ENCODE measurements at regions not wholly inside any gene's neighbourhood (a gene's known extent, or its start where the extent isn't known, plus 50 kb on each side); places are given as distances from the start of the nearest gene placed in this dataset.
"Not testable (repeated sequence)": the region's sequence is repeated elsewhere in the genome, so short reads cannot be mapped to it uniquely, and the experiment has no call there.

DNA sequence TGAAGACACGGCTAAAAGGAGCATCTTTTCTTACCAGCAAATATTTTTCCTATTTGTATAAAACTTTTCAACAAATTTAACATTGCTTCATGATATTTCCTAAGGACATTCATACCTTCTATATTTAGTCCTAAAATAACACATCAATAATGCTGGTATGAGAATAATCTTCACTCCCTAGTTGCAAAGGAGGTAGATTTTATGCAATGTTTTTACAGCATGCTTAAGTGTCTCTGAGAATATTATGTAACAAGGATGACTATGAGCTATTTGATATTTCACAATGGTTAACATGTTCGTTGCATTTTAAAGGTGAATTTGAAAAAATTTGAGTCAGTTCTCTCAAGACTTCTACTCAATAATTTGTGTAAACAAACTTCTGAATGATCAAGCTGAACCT, 506.7 kb downstream of the NUP35 start:
- no peak for DNase-seq (ENCODE audit: low spot score)

DNA sequence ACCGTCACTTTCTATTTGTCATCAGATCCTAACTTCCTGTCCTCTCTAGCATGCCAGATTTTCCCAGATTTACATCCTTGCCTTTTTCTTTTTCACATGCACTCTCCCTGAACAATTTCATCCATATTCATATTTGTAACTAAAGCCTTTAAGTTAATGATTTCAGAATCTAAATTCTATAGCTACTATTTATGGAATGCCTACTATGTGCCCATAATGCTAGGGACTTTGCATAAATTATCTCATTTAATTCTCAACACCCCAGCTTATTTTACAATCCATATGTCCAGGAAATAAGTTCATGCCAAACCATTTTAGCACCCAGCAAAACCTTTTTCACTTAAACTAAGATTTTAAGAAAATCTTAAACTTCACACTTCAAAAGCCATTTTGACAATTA, 531.9 kb downstream of the NUP35 start:
- no peak for DNase-seq (ENCODE audit: low spot score)

DNA sequence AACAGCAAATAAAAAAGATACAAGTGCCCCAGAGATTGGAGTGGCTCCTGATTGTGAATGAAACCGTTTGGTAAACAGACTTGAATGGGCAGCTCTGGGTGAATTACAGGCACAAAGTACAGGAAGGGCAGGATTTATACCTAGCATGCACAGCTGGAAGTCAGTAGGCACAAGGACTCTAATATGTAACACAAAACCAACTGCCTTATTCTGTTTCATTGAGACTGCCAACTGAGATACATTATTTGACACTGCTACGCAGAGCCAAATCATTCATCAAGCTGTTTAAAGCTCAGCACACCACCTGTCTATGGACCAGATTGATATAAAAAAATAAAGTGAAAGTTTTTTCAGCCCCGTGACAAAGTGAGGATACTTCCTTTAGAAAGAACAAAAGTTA, 541.2 kb downstream of the NUP35 start:
- peak; percentile 2 for DNase-seq (ENCODE audit: low spot score)

DNA sequence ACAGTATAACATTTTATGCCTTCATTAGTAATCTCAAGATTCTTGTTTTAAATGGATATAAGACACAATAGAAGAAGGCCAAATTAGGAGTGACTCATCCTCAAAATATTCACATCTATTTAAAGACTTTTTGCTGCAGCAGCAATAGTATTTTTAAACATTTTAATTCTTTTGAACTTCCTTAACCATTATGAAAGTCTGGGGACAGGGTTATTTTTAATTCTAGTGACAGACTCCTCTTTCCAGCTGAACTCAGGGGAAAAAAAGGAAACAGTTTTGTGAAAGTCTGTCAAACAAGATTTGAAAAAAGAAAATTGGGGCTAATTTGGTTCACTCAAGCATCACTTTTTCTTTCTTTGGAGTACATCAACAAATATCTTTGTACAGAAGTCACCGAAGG, 541.8 kb downstream of the NUP35 start:
- peak; percentile 64 for DNase-seq (ENCODE audit: low spot score)

DNA sequence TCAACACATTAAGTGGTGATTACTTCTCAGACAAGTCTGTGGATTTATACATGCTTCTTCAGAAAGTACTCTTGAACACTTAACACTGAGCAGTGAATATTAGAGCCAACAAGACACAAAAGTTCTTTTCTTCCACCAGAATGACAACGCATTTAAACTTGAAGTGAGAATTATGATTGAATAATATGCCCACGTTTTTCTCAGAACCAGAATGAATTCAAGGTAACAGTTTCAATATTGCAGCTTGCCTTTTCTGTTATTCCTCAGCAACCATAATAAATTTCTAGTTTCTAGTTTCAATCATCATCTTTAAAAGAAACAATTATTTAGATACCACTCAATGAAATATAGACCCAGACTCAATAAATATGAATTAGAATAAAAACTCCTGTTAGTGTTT, 547.0 kb downstream of the NUP35 start:
- DNase-seq (ENCODE audit: low spot score): no peak

DNA sequence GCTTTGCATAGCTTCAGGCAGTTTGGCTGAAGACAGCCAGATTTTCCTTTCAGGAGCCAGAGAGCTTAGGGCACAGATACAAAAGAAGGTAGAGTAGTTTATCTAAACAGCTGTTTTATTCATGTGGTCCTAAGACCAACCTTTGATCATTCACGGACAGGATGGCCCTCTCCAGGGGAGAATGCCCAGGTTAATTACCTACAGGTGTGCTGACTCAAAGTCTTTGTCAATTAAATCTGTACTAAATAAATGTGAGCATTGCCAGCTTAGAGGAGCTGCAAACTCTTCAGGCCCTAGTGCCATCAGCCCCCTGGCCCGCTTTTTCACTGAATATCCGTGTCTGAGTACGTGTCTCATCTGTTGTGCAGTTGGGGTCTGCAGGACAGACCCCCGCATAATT, 554.7 kb downstream of the NUP35 start:
- no peak for DNase-seq (ENCODE audit: low spot score)

DNA sequence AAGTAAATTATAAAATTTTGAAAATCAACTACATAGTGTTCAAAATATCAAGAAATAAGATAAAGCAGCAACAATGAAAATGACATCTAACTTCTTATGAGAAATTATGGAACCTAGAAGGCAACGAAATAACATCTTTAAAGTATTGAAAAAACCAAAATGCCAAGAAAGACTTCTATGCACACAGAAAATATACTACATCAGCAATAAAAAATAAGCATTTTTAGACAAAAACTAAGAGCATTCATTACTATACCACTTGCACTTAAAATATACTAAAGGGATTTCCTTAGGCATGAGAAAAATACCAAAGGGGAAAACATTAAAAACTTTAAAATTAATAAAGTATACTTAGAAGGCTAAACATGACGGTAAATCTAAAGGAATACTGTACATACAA, 556.3 kb downstream of the NUP35 start:
- DNase-seq (ENCODE audit: low spot score): no peak

DNA sequence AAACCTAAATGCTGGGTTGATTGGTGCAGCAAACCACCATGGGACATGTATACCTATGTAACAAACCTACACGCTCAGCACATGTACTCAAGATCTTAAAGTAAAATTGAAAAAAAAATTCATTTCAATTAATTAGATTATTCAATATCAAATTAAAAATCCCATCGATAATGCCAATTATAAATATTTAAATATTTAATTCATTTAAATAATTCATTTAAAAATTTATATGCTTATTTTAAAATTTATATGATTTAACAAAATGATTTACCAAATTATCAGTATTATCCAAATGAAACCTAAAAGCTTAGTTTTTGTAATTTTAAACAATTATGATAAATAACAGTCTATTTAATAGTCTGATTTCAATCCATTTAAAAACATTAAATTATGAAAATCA, 560.4 kb downstream of the NUP35 start:
- no peak for DNase-seq (ENCODE audit: low spot score)

DNA sequence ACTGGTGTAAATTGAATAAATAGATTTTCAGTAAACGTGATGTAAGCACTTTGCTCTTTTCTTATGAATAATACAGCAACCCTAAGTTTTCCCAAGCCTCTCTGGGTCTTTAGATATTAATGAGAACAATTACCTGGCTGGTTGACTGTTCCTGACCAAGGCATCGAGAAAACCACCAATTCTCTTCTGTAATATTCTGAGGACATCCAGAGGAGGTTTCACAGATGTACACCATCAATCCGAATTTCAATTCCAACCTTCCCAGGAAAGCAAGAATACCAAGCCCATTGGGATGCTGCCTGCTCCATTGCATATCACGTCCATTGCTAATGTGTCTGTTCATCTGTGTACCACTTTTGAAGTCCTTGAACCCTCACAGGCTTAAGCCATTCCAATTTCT, 571.8 kb downstream of the NUP35 start:
- DNase-seq (ENCODE audit: low spot score): no peak

DNA sequence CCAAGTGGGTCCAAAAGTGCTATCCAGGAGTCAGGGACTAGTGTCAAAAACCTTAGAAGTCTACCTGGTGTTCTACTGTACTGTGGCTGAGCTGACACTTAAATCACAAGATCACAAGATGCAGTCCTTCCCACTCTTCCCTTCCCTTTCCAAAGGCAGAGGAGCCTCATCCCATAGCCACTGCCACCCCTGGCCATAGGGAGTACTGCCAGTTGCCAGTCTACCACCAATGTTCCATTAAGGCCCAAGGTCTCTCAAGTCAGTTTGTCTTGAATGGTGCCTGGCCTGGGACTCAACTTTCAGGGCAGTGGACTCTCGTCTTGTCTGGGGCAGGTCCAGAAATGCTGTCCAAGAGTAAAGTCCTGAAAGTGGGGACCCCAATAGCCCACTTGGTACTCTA, 585.6 kb downstream of the NUP35 start:
- DNase-seq (ENCODE audit: low spot score): no peak

DNA sequence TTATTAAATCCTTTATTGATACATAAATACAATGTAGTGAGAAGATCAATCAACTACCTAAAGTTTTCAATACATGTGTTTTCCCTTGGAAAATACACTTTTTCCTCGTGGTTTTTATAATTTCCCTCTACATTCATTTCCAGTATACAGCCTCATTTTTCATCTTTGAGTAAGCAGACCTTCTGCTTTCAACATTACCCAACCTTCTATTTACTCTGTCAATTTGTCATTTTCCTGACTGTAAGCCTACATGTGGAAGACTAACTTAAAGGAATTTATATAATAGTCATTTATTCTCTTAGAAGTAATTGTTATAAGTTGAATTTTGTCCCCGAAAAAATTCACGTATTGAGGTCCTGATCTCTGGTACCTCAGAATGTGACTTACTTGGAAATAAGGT, 594.0 kb downstream of the NUP35 start:
- no peak for DNase-seq (ENCODE audit: low spot score)

DNA sequence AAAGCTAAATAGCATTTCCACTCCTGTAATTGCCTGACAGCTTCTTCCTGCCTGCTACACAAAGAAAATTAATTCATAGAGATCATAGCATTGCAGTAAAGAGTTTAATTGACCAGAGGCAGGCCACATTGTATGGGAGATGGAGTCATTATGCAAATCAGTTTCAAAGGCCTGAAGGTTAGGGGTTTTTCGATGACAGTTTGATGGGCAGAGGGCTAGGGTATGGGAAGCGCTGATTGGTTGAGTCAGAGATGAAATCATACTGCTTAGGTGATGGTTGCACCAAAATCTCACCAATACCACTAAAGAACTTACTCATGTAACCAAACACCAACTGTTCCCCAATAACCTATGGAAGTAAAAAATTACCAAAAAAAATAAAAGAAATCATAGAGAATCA, 599.0 kb downstream of the NUP35 start:
- DNase-seq (ENCODE audit: low spot score): no peak

DNA sequence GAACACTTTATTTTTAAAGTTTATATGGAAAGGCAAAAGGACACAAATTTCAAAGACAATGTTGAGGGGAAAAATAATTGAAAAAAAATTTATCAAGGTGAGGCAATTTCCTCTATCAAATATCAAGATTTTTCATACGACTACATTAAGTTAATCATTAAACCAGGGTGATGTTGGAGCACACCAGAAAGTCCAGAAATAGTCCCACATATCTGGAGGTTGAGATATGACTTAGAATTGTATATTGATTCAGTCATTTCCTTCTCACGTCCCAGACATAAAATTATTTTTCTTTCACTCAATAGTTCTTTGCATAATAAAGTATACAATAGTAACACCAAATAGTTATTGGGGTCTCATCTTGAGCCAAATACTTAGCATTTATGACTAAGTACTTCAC, 605.1 kb downstream of the NUP35 start:
- no peak for DNase-seq (ENCODE audit: low spot score)

DNA sequence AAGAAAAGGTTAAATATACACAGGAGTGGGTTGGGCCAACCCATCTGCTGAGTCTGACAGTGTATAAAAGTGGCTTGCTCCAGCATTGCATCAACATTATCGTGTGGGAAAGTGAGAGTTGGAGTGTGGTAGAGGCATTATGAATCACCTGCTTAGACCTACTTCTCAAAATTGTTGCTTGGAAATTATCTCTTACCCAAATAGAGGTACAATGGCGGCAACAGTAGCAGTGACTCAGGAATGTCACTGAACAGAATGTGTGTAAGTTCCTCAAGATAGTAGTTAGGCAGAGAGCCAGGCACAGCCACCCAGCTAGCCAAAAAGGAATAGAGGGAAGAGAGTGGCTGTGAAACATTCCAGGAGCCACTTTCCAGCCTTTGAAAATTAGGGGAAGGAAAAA, 616.0 kb downstream of the NUP35 start:
- DNase-seq (ENCODE audit: low spot score): no peak

DNA sequence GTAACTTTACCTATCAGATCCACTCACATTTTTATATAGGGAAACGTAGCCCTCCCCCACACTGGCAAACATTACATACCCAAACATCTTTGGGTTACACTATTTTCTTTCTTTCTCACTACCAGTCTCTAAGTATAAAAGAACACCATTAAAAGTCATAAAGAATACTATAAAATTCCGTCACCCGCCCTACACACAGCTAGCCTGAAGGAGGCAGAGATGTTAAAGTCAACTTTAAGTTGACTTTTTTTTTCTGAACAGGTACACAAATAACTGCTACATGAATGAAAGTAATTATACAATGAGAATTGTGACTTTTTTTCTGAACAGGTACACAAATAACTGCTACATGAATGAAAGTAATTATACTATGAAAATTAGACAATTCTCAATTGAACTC, 628.3 kb downstream of the NUP35 start:
- DNase-seq (ENCODE audit: low spot score): no peak

DNA sequence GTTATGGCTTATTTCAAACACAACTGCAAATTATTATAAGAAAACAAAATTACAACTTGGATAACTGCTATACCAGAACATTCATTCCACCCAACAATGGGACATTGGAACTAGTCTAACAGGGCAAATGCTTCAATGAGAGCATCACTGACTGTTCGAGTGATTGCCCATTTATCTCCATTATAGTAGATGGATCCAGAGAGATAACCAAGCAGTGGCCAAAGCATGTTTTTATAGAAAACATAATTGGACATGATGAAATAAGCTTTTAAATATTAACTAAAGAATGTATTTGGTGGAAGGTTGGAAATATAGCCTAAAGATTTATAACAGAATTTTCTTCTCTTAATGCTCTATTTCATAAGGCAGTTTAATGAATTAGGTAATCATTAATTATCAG, 634.8 kb downstream of the NUP35 start:
- DNase-seq (ENCODE audit: low spot score): no peak

DNA sequence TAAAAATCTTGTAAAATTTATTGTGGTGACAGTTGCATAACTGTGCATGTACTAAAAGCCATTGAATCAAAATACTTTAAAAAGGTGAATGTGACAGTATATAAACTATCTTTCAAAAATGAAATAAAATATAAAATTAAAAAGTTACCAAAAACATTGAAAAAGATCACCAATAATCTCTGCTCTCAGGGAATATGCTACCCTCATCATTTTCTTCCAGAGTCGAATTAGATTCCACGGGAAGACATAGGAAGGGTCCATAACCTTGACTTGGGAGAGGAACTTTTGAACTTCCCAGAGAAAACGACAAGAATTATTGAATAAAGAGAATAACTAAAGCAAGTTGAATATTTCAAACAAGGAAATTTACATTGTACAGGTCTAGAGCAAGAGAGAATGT, 649.5 kb downstream of the NUP35 start:
- DNase-seq (ENCODE audit: low spot score): no peak

DNA sequence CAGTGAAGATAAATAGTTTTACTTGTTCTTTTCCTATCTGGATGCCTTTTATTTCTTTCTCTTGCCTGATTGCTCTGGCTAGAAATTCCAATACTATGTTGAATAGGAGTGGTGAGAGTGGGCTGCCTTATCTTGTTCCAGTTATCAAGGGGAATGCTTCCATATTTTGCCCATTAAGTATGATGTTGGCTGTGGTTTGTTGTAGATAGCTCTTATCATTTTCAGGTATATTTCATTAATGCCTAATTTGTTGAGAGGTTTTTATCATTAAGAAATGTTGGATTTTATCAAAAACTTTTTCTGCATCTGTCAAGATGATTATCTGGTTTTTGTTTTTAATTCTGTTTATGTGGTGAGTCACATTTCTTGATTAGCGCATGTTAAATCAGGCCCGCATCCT, 655.8 kb downstream of the NUP35 start:
- DNase-seq (ENCODE audit: low spot score): no peak

DNA sequence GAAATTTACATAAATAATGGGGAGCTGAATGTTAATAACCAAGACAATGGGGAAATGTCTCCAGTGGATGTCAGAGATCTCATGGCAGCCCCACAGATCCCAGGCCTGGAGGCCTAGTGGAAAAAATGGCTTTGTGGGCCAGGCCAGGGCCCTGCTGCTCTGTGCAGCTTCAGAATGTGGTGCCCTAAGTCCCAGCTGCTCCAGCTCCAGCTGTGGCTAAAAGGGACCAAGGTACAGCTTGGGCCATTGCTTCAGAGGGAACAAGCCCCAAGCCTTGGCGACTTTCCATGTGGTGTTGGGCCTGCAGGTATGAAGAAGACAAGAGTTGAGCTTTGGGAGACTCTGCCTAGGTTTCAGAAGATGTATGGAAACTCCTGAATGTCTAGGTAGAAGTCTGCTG, 658.2 kb downstream of the NUP35 start:
- DNase-seq (ENCODE audit: low spot score): no peak

DNA sequence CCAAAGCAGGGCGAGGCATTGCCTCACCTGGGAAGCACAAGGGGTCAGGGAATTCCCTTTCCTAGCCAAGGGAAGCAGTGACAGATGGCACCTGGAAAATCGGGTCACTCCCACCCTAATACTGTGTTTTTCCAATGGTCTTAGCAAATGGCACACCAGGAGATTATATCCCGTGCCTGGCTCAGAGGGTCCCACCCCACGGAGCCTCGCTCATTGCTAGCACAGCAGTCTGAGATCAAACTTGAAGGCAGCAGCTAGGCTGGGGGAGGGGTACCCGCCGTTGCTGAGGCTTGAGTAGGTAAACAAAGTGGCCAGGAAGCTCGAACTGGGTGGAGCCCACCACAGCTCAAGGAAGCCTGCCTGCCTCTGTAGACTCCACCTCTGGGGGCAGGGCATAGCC, 664.6 kb downstream of the NUP35 start:
- not testable (repeated sequence) for DNase-seq (ENCODE audit: low spot score)

DNA sequence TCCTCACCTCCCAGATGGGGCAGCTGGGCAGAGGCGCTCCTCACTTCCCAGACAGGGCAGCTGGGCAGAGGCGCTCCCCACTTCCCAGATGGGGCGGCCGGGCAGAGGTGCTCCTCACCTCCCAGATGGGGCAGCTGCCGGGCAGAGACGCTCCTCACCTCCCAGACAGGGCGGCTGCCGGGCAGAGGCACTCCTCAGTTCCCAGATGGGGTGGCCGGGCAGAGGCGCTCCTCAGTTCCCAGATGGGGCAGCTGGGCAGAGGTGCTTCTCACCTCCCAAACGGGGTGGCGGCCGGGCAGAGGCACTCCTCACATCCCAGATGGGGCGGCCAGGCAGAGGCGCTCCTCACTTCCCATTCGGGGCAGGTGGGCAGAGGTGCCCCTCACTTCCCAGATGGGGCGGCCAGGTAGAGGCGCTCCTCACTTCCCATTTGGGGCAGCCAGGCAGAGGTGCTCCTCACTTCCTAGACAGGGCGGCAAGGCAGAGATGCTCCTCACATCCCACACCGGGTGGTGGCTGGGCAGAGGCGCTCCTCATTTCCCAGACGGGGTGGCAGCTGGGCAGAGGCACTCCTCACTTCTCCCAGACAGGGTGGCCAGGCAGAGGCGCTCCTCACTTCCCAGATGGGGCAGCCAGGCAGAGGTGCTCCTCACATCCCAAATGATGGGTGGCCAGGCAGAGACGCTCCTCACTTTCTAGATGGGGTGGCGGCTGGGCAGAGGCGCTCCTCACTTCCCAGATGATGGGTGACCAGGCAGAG, 668.1 kb downstream of the NUP35 start:
- DNase-seq (ENCODE audit: low spot score): not testable (repeated sequence)

DNA sequence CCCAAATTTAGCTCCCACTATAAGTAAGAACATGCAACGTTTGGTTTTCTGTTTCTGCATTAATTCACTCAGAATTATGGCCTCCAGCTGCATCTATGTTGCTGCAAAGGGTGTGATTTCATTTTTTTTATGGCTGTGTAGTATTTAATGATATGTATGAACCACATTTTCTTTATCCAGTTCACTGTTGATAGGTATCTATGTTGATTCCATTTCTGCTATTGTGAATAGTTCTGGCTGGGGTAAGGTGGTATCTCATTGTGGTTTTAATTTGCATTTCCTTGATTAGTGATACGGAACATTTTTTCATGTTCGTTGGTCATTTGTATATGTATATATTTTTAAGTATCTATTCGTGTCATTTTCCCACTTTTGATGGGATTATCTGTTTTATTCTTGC, 674.3 kb downstream of the NUP35 start:
- no peak for DNase-seq (ENCODE audit: low spot score)

DNA sequence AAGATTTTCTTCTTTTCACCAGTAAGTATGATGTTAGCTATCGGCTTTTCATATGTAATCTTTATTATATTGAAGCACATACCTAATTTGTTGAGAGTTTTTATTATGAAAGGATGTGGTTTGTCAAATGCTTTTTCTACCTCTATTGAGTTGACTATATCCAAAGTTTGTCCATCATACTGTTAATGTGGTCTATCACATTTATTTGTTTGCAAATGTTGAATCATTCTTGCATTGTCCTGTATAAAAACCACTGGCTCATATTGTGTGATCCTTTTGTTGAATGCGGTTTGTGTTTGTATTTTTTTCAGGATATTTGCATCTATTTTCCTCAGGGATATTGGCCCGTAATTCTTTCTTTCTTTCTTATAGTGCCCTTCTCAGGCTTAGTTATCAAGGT, 675.5 kb downstream of the NUP35 start:
- DNase-seq (ENCODE audit: low spot score): no peak

DNA sequence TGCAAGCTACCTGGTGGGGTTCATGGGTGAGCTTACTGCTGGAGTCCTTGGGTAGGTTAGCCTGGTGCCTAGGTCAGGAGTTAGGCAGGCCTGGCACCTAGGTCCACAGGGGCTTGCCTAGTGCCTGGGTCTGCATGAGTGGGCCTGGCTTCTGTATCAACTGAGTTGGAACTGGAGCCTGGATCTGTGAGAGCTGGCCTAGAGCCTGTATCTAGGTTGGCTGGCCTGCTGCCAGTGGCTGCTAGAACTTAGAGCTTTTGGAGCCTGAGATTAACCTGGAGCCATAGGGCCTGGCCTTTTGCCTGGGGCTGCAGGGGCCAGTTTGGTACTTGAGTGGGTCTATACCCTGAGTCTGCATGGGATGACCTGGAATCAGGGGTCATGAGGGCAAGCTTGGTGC, 679.4 kb downstream of the NUP35 start:
- DNase-seq (ENCODE audit: low spot score): no peak

DNA sequence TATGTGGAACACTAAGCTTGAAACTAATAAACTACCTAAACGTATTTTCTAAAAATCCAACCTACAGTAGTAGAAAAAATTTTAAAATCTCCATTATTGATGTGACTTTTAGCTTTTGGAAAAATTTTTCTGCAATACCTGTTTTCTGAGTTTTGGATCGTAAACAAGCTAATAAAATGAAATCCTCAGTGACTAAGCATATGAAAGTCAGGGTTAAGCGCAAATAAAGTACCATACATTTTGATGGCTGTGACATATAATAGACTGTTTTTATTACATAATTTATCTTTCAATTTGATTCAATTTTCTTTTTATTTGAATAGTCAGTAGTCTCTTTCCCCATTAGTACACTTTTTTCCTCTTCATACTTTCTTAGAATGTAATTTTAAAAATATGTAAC, 683.6 kb downstream of the NUP35 start:
- DNase-seq (ENCODE audit: low spot score): no peak
